ENCODE measurements at regions not wholly inside any gene's neighbourhood (a gene's known extent, or its start where the extent isn't known, plus 50 kb on each side); places are given as distances from the start of the nearest gene placed in this dataset.

DNA sequence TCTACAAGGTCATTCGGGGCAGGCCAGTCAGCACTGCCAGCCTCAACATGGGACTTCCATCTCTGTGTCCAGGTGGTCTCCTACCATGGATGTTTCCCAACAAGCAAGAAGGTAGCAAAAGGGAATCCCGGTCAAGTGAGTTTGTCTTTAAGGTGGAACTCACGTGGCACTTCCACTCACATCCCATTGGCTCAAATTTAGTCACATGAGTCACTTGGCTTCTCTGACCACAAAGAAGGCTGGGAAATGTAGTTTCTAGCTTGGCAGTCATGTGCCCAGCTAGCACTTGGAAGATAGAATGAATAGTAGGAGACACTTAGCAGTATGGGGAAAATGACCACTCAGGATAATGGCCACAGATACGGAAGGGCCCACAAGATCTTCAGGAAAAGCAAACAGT, 106.6 kb downstream of the AIPL1 start:
- Mint-ChIP-seq H3K4me1 (no peaks in the 10 kb centered on the region; the same call in 1 of the 2 replicates), H3K9me3 (peaks cover 13% of the 10 kb centered on the region), H3K4me3 (no peak overlapping the region), H3K27me3 (ENCODE audit: low read depth) (peaks cover 6% of the 10 kb centered on the region; the same call in 1 of the 2 replicates), H3K36me3 (no peaks in the 10 kb centered on the region), H3K27ac (no peak overlapping the region)
- ChIA-PET POLR2A (no interaction called here), CTCF (interaction anchor here (2.7 kb wide), 1 partner anchor 84 kb away, joined by 8 read pairs; no protein-coding TSS in a partner anchor)
- DNase-seq (ENCODE audit: low spot score) = no peak
- no peak; the same call in 1 of the 2 replicates for ATAC-seq
- TF ChIP-seq, protein P1, sequence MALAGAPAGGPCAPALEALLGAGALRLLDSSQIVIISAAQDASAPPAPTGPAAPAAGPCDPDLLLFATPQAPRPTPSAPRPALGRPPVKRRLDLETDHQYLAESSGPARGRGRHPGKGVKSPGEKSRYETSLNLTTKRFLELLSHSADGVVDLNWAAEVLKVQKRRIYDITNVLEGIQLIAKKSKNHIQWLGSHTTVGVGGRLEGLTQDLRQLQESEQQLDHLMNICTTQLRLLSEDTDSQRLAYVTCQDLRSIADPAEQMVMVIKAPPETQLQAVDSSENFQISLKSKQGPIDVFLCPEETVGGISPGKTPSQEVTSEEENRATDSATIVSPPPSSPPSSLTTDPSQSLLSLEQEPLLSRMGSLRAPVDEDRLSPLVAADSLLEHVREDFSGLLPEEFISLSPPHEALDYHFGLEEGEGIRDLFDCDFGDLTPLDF (CRISPR knock-in tag; IDR thresholded peaks at IDR 0.05) = no peak
- TF ChIP-seq ESRRA (CRISPR knock-in tag; IDR thresholded peaks at IDR 0.05; ENCODE audit: borderline replicate concordance) (no peak), USF2 (CRISPR knock-in tag; IDR thresholded peaks at IDR 0.05) (peak; percentile 92), AR (CRISPR knock-in tag; IDR thresholded peaks at IDR 0.05) (no peak), GRHL2 (CRISPR knock-in tag; IDR thresholded peaks at IDR 0.05; ENCODE audit: insufficient replicate concordance, severe bottlenecking) (no peak), ZNF532 (CRISPR knock-in tag; IDR thresholded peaks at IDR 0.05; ENCODE audit: borderline replicate concordance) (no peak), NFYB (CRISPR knock-in tag; conservative IDR thresholded peaks at IDR 0.05; ENCODE audit: low read depth) (peak; percentile 91), NFE2L1 (CRISPR knock-in tag; IDR thresholded peaks at IDR 0.05) (no peak), USF1 (CRISPR knock-in tag; IDR thresholded peaks at IDR 0.05) (peak; percentile 89), TEAD4 (CRISPR knock-in tag; IDR thresholded peaks at IDR 0.05) (no peak), MAX (CRISPR knock-in tag; IDR thresholded peaks at IDR 0.05) (no peak), CREM (CRISPR knock-in tag; IDR thresholded peaks at IDR 0.05) (no peak)
- TF ChIP-seq, protein P2, sequence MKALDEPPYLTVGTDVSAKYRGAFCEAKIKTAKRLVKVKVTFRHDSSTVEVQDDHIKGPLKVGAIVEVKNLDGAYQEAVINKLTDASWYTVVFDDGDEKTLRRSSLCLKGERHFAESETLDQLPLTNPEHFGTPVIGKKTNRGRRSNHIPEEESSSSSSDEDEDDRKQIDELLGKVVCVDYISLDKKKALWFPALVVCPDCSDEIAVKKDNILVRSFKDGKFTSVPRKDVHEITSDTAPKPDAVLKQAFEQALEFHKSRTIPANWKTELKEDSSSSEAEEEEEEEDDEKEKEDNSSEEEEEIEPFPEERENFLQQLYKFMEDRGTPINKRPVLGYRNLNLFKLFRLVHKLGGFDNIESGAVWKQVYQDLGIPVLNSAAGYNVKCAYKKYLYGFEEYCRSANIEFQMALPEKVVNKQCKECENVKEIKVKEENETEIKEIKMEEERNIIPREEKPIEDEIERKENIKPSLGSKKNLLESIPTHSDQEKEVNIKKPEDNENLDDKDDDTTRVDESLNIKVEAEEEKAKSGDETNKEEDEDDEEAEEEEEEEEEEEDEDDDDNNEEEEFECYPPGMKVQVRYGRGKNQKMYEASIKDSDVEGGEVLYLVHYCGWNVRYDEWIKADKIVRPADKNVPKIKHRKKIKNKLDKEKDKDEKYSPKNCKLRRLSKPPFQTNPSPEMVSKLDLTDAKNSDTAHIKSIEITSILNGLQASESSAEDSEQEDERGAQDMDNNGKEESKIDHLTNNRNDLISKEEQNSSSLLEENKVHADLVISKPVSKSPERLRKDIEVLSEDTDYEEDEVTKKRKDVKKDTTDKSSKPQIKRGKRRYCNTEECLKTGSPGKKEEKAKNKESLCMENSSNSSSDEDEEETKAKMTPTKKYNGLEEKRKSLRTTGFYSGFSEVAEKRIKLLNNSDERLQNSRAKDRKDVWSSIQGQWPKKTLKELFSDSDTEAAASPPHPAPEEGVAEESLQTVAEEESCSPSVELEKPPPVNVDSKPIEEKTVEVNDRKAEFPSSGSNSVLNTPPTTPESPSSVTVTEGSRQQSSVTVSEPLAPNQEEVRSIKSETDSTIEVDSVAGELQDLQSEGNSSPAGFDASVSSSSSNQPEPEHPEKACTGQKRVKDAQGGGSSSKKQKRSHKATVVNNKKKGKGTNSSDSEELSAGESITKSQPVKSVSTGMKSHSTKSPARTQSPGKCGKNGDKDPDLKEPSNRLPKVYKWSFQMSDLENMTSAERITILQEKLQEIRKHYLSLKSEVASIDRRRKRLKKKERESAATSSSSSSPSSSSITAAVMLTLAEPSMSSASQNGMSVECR (CRISPR knock-in tag; IDR thresholded peaks at IDR 0.05; ENCODE audit: borderline replicate concordance) = no peak
